NCI-H460 (cell line): ENCODE measurements at regions not wholly inside any gene's neighbourhood (a gene's known extent, or its start where the extent isn't known, plus 50 kb on each side); places are given as distances from the start of the nearest gene placed in this dataset.
"Not testable (repeated sequence)": the region's sequence is repeated elsewhere in the genome, so short reads cannot be mapped to it uniquely, and the experiment has no call there.

Experiments
- DNase-seq: peaks from one replicate; pipeline ENCODE4 v3.0.0-alpha.2; 2016; ENCODE audit warnings: low read depth; ENCODE audit errors: extremely low read depth

- DNase-seq: not testable (repeated sequence)
Measured at GRCh38 chr22:27610164-27610563, 191.4 kb downstream of the MN1 start.

DNA sequence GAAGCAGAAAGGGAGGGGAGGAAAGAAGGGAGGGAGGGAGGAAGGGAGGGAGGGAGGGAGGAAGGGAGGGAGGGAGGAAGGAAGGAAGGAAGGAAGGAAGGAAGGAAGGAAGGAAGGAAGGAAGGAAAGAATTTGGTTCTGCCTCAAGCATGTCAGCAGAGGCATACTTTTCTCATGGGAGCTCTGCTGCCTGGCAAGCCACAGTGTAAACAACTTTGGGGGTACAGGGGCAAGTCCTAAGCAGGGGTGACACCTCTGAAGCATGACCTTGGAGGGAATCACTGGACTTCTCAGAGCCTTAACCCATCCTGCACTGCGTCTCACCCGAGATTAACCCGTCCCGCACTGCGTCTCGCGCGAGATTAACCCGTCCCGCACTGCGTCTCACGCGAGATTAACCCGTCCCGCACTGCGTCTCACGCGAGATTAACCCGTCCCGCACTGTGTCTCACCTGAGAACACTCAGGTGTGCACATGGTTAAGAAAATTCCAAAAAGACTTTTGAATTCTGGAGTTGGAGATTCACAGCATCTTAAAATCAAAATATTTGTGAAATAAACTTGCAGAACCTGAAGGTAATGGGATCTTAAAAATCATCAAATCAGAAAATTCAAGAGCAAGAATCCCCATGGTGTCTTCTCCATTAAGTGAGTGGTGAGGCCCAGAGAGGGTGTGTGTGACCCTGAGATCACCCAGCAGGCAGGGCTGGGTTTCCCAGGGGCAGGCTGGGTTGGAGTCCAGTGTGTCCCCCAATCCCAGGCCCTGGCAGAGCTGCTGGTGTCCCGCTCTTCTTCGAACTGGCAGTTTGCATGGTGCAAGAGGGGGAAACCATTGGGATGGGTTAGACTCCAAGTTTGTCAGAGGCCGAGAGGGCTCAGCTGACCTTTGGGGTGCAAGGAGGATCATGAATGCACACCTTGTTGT lies 190.4 kb downstream of the MN1 start:
- no peak for DNase-seq

- DNase-seq: no peak
Measured at GRCh38 chr22:27612115-27612514, 189.4 kb downstream of the MN1 start.

GRCh38 chr22:27613099-27614005 lies 188.2 kb downstream of the MN1 start:
- no peak for DNase-seq

DNA sequence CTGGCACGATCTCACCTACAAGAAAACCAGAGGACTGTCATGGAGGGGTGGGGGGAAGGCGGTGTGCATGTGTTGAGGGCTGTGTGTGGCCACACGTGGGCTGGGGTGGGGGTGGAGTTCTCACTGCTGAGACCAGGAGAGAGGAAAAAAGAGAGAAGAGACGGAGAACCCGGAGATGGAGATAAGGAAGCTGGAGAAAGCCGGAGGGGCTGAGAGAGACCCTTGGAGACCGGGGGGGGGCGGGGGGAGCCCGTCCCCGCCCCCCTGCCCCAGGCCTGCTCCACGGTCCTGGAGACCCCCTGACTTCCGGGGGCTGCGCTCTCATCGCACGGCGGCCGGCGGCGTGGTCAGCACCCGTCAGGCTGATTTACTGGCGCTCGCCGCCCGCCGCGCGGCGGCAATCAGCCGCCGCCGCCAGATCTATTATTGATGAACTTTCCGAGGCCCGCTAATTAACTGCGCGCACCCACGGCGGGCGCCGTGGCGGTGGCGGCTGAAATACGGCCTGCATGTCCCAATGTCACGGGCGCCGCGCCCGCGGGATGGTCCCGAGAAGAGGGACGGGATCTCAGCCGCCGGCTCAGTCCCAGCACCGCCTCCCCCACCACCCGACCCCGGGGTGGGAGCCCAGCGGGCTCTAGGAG lies 187.4 kb downstream of the MN1 start:
- no peak for DNase-seq

GRCh38 chr22:27614650-27615007 lies 186.9 kb downstream of the MN1 start:
- DNase-seq: no peak

- DNase-seq: no peak
Measured at GRCh38 chr22:27615408-27615807, 186.1 kb downstream of the MN1 start.

DNA sequence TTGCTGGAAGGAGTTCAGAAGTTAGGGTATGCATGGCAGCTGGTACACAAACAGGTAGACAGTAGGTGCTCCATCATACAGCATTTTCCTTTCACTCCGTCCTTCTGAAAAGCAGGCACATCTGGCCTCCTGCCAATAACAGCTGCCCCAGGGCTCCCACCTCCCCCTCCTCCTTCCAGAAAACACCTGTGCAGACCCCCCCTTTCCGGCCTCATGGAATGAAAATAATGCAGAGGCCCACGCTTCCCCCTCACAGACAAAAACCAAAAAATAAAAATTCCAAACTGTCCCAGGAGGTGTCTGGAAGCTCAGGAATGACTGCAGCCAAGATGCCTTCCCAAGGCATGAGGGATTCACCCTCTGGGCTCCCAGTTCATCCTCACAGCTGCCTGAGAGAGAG lies 185.5 kb downstream of the MN1 start:
- DNase-seq: no peak

DNA sequence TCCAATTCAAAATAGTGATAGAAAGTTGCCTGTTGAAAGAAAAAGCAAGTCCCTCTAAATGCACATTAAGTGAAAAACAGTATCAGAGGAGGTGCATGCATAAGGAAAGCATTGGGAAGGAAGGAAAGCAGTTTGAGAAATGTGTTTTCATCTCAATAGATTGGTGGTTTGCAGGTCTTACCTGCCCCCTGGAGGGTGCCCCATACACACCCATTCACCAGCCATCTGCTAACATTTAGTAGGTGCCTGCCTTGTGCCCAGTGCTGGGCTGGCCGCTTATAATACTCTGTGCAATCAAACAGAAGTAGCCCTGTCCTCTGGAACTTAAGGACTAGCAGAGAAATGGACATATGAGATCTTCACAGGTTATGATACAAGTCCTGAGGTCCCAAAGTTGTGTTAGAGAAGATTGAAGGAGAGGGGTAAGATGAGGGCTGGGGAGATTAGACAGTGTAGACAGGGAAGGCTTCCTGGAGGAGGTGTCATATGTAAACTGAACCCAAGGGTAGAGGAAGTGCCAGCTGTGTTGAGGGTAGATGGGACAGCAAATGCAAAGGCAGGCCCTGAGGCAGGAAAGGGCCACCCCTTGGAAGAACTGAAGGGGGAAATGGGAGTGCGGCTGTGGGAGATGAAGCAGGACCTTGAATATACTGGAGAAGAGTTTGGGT lies 184.2 kb downstream of the MN1 start:
- no peak for DNase-seq

GRCh38 chr22:27620367-27621154 lies 181.0 kb downstream of the MN1 start:
- no peak for DNase-seq

- DNase-seq: no peak
Measured at GRCh38 chr22:27621486-27622070, 180.0 kb downstream of the MN1 start.

DNA sequence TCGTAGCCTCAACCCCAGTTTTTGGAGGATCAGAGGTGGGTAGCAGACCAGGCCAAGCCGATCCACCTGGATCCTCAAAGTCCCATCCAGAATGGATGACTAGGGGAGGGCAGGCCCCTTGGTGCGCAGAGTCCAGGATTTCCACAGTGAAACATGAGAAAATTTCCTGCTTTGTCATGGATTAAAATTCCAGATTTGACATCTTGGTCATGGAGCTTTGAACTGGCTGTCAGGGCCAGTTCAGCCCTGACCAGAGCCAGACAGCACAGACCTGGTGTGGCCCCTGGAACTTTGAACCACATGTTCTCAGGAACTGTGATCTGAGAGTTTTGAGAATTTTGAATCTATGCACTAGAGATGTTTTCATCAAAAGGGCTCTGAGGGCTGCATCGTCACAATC lies 177.5 kb downstream of the MN1 start:
- no peak for DNase-seq

DNA sequence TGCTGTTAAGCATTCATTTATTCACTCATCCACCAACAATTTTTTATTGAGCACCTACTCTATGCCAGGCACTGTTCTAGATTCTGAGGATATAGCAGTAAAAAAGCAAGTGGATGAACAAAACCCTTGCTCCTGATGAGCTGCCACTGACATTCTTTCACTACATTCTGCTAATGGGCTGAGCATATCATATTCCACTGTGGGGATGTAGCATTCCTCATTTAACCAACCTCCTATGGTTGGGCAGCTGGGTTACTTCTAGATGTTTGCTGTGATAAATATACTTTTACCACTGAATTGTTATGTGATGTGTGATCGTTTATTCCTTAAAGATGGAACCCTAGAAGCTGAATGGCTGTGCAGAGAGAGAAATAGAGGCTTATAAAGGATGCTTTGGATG lies 176.9 kb downstream of the MN1 start:
- DNase-seq: no peak

GRCh38 chr22:27625769-27626674 lies 175.5 kb downstream of the MN1 start:
- peak; percentile 68 for DNase-seq

GRCh38 chr22:27626675-27627443 lies 174.7 kb downstream of the MN1 start:
- DNase-seq: no peak

DNA sequence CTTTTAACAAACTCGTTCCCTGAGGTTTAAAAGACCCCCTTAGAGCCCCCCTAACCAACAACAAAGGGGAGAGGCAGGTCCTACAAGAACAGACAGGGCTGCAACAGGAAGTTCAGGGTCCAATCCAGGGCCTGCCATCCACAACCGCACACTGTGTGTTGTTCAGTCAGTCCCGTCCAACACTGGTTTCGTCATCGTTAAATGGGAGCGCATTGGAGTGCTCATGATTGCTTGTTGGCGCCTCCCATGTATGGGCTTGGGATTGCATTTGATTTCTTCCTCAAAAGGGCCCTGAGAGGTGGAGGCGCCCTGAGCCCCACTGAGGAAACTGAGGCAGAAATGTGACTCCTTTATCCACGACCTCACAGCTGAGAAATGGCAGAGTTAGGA lies 174.1 kb downstream of the MN1 start:
- DNase-seq: no peak

- no peak for DNase-seq
Measured at GRCh38 chr22:27627901-27628300, 173.7 kb downstream of the MN1 start.

GRCh38 chr22:27628341-27628740 lies 173.2 kb downstream of the MN1 start:
- DNase-seq: no peak
